IPS-18c (cell line): ENCODE measurements at regions not wholly inside any gene's neighbourhood (a gene's known extent, or its start where the extent isn't known, plus 50 kb on each side); places are given as distances from the start of the nearest gene placed in this dataset.
"Not testable (repeated sequence)": the region's sequence is repeated elsewhere in the genome, so short reads cannot be mapped to it uniquely, and the experiment has no call there.

Experiments used
- H3K4me3 ChIP-seq: 2 replicates; pipeline ENCODE4 v1.7.0; 2013; ENCODE audit warnings: low read depth, mild to moderate bottlenecking, low read length, moderate library complexity; ENCODE audit not compliant: insufficient read depth
- H3K9me3 ChIP-seq: one replicate; pipeline ENCODE4 v1.6.1; 2013; ENCODE audit warnings: mild to moderate bottlenecking, low read length, moderate library complexity; ENCODE audit not compliant: control insufficient read depth, insufficient read depth

DNA sequence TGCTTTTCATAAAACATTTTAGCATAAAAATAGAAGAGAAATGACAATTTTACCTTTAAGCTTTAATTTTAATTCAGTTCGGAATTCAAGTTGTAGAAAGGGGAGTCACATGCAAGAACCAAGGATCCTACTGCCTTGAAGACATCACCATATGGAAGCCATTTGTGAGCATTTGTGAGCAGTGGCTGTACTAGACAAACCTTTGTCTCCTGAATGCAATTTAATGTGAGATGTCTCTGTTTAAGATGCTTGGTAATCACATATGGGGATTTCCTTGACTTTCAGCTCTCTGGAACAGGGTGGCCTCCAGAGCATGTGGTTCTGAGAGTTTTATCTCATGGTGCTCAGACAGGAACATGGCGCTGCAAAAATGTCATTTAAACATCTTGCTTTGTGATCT is 421.8 kb downstream of the NYAP2 start:
- no peaks in the 10 kb centered on the region for H3K9me3 ChIP-seq

DNA sequence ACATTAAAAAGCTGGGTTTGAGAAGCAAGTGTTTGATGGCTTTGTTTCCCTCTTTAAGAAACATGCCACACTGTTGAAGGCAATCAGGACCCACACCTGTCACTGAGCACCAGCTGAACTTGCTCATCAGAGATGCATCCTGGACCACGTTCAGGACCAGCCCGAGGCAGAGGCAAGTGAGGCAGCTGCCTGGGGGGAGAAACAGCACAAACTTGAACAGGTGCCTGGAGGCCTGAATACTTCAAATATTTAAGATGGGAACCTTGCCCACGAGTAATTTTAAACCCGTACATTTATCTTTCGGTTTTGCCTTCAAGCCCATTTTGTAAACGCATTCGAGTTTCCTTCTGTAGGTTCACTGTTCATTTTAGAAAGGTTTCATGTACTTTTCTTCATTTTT is 421.3 kb downstream of the NYAP2 start:
- no peak overlapping the region for H3K4me3 ChIP-seq
- no peaks in the 10 kb centered on the region for H3K9me3 ChIP-seq

More for the DNA sequence above, 421.8 kb downstream of the NYAP2 start:
- H3K4me3 ChIP-seq, result no peak overlapping the region

DNA sequence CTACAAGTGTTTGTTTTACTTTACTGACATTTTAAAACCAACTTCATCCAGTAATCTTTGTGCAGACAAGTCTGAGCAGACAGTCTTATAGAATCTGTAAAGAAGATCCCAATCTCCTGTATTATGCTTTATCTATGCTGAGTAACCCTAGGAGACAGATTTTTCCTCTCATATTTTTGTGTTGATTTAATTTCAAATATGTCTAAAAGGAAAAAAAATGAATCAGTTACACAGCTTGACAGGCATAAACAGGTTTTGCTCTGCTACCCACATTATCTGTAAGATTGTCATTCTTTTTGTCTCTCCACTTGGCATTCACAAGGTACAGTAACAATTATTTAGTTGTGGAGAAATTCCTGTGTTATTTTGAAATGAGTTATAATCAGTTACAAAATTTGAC is 415.0 kb downstream of the NYAP2 start:
- Histone ChIP-seq H3K9me3 (no peaks in the 10 kb centered on the region), H3K4me3 (no peak overlapping the region)

- Histone ChIP-seq H3K4me3 (no peak overlapping the region), H3K9me3 (no peaks in the 10 kb centered on the region)
Observed at GRCh38 chr2:225806105-225806504, 406.6 kb downstream of the NYAP2 start.

DNA sequence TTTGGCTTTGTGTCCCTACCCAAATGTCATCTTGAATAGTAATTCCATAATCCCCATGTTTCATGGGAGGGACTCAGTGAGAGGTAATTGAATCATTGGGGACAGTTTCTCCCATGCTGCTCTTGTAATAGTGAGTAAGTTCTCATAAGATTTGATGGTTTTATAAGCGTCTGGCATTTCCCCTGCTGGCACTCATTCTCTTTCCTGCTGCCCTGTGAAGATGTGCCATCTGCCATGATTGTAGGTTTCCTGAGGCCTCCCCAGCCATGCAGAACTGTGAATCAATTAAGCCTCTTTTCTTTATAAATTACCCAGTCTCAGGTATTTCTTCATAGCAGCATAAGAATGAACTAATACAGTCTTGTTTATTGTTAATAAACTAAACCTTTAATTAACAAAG is 402.6 kb downstream of the NYAP2 start:
- H3K9me3 ChIP-seq, result not testable (repeated sequence)

DNA sequence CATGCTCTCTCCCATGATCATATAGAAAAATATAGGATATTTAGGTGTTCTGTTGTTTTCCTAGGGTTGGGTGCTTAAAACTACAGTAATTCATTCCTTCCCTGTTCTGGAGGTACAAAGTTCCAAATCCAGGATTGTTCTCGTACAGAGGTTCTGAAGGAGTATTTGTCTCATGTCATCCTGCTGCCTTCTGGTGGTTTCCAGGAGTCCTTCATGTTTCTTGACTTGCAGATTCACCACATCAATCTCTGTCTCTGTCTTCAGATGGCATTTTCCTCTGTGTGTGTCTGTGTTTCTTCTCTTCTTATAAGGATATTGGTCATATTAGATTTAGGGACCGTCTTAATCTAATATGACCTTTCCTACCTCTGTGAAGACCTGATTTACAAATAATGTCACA is 397.9 kb downstream of the NYAP2 start:
- H3K4me3 ChIP-seq, result no peak overlapping the region
- no peaks in the 10 kb centered on the region for H3K9me3 ChIP-seq

More for the DNA sequence above, 402.6 kb downstream of the NYAP2 start:
- H3K4me3 ChIP-seq, result not testable (repeated sequence)

DNA sequence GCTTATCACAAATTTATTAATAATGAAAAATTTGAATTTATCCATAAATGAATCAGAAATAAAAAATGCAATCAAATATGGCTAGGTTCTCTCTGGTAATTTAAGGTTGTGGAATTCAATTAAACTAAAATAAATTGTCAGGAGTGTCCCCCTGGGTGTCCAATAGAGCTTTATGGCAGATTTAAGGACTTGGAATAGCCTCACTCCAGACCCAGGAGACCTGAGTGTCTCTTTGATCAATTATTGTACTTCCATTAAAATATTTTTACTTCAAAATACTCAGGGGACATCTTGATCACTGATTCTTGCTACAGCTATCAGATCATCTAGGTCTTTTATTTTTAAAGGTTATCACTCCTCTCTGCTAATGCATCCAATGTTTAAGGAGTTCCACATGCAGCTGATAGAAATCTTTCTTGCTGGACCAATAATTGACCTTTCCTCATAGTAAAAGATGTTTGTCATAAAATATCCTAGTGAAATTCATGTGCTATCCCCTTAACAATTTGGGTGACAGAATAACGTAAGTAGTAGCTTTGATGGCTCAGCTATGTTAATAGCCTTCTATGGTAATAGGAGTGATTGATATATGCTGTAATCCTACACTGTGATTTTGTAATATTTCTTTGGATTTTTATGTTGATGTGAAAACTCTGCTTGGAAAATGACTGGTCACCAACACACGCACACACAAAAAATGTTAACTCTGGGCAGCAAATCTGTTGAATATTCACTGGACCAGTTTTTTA is 395.3 kb downstream of the NYAP2 start:
- no peak overlapping the region for H3K4me3 ChIP-seq
- no peaks in the 10 kb centered on the region for H3K9me3 ChIP-seq

- no peak overlapping the region for H3K4me3 ChIP-seq
Observed at GRCh38 chr2:225793736-225794550, 394.4 kb downstream of the NYAP2 start.

GRCh38 chr2:225788571-225789094 is 389.1 kb downstream of the NYAP2 start:
- Histone ChIP-seq H3K4me3 (no peak overlapping the region), H3K9me3 (no peaks in the 10 kb centered on the region)

More at GRCh38 chr2:225793736-225794550, 394.4 kb downstream of the NYAP2 start:
- H3K9me3 ChIP-seq, result no peaks in the 10 kb centered on the region

GRCh38 chr2:225787497-225787896 is 388.0 kb downstream of the NYAP2 start:
- no peak overlapping the region for H3K4me3 ChIP-seq

GRCh38 chr2:225781991-225782390 is 382.5 kb downstream of the NYAP2 start:
- H3K9me3 ChIP-seq, result no peaks in the 10 kb centered on the region
- H3K4me3 ChIP-seq, result no peak overlapping the region

More at GRCh38 chr2:225787497-225787896, 388.0 kb downstream of the NYAP2 start:
- no peaks in the 10 kb centered on the region for H3K9me3 ChIP-seq

DNA sequence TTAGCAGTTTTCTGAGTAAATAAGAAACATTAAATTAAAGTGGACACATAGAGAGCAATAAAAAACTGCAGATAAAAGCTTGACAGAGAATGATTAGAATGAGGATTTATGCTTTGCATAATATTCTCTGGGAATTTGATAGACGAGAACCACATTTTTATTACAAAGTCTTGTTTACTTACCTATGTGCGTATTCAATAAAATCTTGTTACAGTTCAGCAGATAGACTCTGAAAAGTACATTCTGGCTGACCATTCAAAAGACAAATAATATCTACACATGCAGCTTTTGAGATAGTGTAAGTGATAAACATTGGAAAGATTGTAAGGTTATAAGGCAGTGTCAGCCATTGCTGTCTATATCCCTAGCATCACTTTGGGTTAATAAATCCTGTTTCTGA is 381.6 kb downstream of the NYAP2 start:
- Histone ChIP-seq H3K9me3 (no peaks in the 10 kb centered on the region), H3K4me3 (no peak overlapping the region)

DNA sequence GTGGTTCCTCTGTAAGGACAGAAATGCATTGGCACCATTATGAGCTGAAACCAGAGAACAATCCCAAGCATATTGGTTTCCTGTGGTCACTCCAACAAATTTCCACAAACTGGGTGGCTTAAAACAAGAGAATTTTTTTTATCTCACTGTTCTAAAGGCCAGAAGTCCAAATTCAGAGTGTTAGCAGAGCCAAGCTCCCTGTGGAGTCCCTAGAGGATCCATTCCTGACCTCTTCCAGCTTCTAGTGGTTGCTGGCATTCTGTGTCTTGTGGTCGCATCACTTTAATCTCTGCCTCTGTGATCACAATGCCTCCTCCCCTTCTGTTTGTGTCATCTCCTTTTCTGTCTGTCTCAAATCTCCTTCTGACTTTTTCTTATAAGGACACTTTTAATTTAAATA is 380.3 kb downstream of the NYAP2 start:
- no peaks in the 10 kb centered on the region for H3K9me3 ChIP-seq

DNA sequence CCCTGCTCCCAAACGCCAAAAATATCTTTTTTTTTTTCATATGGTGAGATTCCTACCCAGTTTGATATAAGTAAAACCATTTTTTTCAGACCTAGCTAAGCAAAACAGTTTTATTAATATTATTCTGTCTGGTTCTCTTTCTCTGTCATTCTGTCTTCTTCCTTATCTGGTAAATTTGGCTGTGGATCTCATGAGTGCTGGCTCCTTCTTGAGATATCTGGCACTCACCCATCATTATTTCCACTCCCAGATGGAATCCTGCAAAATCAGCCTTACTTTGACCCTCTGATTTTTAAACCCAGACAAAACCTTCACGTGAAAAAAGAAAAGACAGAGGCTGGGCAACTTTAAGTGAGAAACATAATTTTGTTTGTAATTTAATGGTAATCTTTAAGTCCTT is 373.6 kb downstream of the NYAP2 start:
- no peak overlapping the region for H3K4me3 ChIP-seq
- no peaks in the 10 kb centered on the region for H3K9me3 ChIP-seq

More for the DNA sequence above, 380.3 kb downstream of the NYAP2 start:
- no peak overlapping the region for H3K4me3 ChIP-seq

DNA sequence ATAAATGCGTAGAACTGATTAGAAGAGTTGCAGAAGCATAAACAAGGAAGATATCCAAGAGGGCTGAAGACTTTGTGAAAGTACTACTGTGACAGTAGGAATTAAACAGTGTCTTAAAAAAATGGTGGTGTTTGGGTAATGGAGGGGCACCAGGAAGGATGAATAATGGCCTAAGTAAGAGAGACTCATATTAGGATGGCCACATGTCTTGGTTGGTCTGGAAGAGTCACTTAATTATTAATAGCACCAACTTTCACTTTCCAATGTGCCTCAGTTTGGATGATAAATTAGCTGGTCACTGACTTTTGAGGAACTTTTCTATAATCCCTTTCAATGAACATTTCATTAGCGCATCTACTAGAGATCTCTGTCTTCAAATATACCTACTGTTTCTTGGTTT is 372.2 kb downstream of the NYAP2 start:
- Histone ChIP-seq H3K9me3 (no peaks in the 10 kb centered on the region), H3K4me3 (no peak overlapping the region)

DNA sequence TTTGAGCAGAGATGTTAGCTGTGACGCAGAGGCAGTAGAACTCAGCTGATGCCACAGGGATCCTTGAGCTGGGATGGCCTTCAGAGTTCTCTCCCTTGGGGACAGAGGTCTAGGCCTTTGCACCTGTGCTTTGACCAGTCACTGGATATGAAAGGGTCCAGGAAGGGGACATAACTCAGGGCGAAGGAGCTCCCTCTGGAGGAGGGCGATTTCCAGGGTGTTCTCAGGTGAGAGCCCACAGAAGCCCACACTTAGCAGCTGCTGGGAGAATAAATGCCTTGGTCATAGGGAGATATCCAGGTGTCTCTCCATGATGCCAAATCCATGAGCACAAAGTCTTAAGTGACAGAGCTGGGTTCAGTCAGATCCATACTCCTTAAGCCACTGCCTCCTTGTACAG is 369.2 kb downstream of the NYAP2 start:
- no peak overlapping the region for H3K4me3 ChIP-seq
- H3K9me3 ChIP-seq, result no peaks in the 10 kb centered on the region

- no peak overlapping the region for H3K4me3 ChIP-seq
- H3K9me3 ChIP-seq, result no peaks in the 10 kb centered on the region
Observed at GRCh38 chr2:225766431-225766830, 366.9 kb downstream of the NYAP2 start.

DNA sequence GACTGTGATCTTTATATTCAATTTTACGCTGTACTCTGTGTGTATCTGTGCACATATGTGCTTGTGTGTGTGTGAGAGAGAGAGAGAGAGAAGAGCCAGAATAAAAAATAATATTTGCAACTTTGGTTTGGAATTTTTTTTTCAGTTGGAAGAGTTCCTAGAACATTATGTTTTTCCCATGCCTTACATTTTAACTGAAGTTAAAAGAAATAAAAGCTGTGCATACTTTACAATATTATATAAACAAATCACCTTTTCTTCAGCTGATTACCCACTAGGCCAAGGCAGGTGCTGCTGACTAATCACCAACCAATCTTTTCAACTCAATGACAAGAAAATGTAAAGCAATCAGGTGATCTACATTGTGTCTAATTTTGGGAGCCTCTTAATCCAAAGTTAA is 366.3 kb downstream of the NYAP2 start:
- H3K9me3 ChIP-seq, result no peaks in the 10 kb centered on the region
- no peak overlapping the region for H3K4me3 ChIP-seq
